ENCODE measurements at regions not wholly inside any gene's neighbourhood (a gene's known extent, or its start where the extent isn't known, plus 50 kb on each side); places are given as distances from the start of the nearest gene placed in this dataset.
A peak's percentile ranks its signal among the peaks of the same experiment; 100 is the strongest.

DNA sequence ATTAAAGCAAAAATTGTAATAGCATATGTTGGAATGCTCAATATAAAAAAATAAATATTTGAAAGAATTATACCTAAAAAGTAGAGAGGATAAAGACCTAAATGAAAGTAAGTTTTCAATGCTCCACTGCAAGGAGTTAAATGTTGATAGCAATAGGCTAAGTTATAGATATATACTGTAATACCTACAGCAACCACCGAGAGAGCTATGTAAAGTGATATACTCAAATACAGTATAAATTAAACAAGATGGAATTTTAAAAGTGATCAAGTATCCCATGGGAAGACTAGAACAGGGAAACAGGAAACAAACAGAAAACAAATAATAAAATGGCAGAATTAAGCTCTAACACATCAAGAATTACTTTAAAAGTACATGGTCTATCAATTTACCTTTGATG is 73.9 kb downstream of the CASP3 start:
- no peak for DNase-seq (ENCODE audit: low read depth)

DNA sequence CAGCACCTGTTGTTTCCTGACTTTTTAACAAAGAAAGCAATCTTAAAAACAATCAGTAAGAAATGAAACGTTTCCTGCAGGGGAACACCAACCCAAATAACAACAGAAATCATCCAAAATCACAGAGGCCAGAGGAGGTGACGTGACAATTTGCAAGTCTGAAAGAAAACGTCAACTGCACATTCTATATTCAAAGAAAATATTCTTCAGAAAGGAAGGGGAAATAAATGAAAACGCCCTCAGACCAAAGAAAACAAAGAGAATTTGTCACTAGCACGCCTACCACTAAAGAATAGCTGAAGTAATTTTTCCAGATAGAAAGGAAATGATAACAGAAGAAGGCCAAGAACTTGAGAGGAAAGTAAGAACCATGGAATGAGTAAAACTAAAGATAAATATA is 74.4 kb downstream of the CASP3 start:
- no peak for DNase-seq (ENCODE audit: low read depth)

DNA sequence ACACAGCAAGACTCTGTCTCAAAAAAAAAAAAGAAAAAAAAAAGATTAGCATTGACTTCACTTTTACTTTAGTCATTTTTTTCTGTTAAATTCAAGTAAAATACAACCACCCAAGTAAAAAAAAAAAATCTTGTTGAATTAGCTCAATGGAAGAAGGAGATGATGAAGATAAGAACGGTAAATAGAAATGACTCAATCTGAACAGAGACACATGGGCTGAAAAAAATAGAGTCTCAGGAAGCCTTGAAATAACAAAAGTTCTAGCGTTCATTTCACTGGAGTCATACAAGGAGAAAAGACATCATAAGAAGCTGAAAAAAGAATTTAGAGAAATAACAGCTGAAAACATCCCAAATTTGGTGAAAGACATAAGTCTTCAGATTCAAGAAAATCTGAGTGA is 75.5 kb downstream of the CASP3 start:
- no peak for DNase-seq (ENCODE audit: low read depth)

DNA sequence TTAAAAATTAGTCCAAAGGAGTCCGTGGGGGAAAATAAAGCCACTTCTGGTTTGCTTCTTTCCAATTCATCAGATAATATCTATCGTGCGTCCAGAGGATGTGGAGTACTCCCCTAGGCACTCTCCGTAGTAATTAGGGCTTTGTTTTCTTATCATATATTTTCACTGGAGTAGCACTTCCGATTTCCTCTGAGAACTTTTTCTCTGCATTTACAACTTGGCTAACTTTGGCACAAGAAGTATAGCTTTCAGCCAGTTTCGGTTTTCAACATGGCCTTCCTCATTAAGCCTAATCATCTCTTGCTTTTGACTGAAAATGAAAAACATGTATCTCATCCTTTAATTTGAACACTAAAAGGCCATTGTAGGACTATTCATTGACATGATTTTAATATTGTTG is 80.5 kb downstream of the CASP3 start:
- DNase-seq (ENCODE audit: low read depth), result no peak

DNA sequence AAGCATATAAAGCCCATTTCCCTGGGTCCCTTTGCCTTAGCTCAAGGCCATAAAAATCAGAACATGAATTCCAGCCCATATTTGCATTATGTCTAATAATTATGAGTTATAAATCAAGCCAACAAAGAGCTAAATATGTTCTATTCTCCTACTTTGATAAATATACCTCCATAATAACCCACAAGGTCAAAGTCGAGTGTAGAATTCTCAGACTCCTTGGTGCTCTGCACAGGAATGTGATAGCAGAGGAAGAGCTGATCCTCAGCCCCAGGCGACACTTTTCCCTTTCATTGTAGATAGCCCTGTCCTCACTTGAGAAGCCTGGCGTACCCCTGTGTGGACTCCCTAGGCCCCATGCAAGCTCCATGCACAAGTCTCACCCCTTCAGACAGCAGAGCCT is 85.6 kb downstream of the CASP3 start:
- DNase-seq (ENCODE audit: low read depth), result no peak

DNA sequence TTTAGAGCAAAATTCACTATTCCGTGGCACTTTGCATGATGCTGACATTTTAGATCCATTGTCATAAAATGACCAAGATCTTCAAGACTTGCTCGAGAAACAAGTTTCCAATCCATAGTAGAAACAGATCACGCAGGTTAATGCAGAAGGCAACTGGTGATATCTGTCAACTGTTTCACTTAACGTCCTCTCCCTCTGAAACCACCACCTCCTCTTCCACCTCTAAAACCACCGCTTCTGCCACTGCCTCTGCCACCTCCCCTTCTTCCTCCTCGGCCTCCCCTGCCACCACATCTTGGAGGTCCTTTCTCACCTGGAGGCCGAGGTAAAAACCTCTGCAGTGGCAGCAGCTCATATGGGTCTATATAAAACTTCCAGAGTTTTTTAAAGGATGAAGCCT is 84.6 kb upstream of the IRF2 start:
- no peak for DNase-seq (ENCODE audit: low read depth)

DNA sequence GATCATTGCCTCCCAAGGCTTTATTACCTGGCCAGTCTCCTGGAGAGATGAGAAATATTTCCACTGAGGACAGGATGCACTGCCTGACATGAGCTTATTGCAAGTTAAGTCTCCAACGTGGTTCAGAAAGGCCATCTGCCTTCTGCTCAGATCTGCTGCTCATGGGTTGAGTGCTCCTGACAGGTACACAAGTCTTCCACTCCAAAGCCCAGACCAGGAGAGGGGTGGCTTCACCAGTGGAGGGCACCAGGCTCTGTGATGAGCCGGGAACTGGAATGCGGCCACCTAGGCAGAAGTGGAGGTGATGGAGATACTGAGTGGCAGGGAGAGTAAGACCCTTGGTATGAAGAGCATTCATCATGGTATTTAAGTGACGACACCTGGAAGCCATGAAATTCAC is 79.5 kb upstream of the IRF2 start:
- no peak for DNase-seq (ENCODE audit: low read depth)

DNA sequence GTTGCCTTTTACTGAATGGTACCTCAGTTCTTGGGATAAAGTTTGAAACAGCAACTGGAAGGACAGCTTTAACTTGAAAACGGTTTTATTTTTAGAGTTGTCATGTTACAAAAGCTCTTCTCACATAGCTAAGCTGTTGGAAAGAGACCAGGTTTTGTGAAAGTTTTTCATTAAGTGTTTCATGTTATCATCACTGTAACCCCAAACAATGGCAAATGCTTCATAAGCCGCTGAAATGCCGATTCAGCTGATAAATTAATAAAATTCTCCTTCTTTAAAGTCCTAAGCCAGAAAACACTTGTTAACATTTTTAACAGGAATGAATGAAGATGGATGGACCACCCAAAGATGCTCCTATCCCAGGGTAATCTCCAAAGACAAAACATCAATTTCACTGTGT is 76.1 kb upstream of the IRF2 start:
- no peak for DNase-seq (ENCODE audit: low read depth)

DNA sequence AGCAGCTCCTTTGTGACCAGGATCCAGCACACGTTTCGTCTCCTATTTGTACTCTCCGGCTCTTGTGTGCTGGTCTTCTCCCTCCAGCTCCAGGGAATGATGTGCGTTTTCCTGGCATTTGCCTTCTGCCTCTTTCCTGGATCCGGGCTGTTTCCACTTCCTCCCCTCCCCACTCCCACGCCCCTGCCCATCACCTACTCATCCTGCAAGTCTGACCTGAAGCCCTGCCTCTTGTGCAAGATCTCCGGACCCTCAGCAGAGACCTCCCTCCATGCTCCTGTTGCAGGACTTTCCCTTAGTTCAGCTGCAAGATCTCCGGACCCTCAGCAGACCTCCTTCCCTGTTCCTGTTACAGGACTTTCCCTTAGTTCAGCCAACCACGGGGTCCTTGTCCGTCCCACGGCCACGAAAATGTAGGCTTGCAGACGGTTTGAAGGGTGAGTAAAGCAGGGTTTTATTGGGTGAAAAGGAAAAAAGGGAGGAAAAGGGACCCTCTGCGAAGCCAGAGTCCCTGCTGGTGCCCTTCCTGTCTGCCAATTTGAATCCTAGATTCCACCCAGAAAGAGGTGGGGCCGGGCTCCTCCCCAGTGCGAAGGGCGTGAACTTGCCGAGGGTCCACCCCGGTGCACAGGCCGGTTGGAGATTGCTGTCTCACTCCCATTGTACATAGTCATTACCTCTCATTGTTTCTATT is 74.4 kb upstream of the IRF2 start:
- DNase-seq (ENCODE audit: low read depth), result no peak

DNA sequence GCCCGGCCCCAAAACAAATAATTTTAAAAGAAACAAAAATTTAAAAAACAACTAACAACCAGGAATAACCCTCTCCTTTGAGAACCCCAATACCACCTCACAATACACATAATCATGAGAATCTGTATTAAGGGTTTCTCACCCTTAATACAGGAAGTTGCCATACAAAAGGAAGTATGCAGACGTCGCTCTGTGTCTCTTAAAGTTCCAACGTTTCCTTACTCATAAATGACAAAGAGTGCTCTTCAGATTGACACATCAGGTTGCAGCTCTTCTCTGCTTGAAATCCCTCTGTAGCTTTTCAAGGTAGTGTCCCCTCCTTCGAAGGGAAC is 73.9 kb upstream of the IRF2 start:
- no peak for DNase-seq (ENCODE audit: low read depth)

DNA sequence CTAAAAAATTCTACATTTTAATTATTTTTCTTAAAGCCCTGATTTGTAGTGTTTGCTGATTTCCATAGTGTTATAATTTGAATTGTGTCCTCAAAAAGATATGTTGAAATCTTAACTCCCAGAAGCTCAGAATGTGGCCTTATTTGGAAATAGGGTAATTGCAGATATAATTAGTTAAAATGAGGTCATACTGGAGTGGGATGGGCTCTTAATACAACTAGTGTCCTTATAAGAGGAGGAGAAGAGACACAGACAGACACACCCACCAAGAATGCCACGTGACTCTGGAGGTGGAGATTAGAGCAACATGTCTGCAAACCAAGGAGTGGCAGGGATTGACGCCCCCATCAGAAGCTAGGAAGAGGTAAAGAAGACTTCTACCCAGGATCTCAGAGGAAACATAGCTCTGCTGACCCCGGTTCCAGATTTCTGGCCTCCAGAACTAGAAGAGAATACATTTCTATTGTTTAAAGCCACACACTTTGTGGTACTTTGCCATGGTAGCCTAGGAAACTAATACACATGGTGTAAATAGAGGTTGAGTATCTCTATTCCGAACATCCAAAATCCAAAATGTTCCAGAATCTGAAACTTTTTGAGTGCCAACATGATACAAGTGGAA is 70.5 kb upstream of the IRF2 start:
- no peak for DNase-seq (ENCODE audit: low read depth)

DNA sequence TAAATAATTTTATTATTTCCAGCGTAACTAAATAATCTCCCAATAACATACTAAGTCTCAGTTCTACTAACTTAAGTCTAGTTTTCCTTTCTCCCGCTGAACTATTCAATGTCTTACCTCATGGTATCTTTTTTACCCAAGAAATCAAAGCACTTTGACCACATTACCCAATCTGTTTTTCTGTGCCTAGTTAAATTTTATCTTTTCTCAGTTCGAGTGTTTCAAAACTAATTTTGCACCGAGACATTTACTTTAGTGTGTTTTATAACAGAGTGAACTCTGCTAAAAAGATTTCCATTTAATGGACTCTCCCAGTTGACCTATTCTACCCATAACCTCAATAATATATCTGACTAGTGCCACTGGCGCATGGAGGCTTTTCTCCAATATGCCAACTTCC is 67.6 kb upstream of the IRF2 start:
- DNase-seq (ENCODE audit: low read depth), result no peak

DNA sequence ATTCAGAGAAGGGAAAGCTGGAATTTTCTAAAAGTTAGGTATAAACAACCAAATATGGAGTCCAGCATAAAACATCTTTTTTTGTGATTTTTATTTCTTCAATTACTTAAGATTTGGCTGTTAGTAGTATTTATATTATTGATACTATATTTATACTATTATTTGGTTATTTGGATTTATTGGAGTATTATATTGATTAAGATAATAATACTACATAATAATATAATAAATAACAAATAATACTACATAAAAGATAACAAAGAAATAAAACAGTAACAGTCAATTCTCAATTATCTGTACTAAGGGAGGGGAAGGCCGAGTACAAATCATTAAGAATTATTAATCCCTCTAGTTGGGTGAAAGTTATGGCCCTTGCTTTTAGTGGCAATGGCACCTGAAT is 66.0 kb upstream of the IRF2 start:
- no peak for DNase-seq (ENCODE audit: low read depth)

DNA sequence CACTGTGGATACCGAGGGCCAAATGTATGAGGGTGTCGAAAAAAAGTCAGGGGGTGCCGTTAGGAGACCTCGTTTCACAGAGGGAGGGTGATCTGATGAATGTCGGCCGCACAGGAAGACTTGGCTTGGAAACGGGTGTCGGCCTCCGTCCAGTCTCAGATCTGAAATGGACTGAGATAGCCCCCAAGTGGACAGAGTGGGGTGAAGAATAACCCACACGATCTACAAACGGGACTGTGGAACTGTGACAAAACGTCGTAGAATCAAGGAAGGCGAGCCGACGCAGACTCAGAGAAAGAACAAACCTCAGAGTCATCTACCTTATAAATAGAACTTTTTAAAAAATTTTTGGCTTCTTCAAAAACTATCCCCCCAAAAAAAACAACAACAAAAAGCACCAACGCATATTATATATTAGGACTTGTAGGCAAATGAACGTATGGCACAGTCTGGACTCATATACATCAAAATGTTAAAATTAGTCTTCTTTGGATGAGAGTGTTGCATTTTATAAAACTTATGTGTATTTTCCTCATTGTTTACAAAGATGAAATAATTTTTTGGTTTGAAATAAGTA is 63.8 kb upstream of the IRF2 start:
- peak; percentile 32 for DNase-seq (ENCODE audit: low read depth)

DNA sequence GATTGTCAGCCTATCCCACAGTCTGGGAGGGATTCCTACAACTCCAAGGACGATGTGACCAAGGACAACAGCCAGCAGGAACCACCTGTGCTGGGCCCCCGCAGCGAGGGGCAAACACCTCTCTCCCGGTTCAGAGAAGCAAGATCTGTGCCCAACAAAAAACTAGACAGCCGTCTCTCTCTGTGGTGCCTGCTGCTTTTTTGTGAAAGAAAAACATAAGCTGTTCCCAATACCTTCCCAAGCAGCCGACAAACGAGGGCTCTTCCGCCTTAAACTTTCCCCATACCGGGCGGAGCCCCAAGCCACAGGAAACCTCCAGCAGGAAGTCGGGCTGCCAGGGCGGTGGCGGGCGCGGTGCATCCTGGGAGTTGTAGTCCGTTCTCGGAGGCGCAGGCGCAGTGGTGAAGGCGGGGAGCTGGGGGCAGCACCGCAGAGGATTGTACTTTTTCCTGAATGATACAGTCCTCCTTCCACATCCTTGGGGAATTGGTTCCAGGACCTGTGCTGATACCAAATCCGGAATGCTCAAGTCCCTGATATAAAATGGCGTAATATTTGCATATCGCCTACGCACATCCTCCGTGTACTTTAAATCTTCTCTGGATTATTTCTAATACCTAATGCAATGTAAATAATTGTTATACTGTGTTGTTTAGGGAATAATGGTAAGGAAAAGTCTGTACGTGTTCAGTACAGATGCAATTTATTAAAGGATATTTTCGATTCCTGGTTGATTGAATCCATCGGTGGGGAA is 63.1 kb upstream of the IRF2 start:
- DNase-seq (ENCODE audit: low read depth), result peak; percentile 87

DNA sequence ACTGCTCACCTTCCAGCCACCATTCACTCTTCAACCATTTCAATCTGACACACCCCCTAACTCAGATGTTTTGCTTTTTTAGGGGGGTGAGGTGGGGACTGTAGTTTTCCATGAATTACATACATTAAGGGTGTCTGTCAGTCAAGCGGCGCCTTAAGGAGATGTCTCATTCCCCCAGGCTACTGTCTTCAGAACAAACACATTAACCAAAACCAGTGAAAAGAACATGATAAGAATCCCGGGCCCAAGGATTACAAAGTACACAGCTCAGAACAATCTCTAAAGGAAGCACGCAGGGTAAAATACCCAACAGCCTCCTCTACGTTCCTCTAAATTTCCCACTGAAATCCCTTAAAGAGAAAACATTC is 62.5 kb upstream of the IRF2 start:
- no peak for DNase-seq (ENCODE audit: low read depth)

DNA sequence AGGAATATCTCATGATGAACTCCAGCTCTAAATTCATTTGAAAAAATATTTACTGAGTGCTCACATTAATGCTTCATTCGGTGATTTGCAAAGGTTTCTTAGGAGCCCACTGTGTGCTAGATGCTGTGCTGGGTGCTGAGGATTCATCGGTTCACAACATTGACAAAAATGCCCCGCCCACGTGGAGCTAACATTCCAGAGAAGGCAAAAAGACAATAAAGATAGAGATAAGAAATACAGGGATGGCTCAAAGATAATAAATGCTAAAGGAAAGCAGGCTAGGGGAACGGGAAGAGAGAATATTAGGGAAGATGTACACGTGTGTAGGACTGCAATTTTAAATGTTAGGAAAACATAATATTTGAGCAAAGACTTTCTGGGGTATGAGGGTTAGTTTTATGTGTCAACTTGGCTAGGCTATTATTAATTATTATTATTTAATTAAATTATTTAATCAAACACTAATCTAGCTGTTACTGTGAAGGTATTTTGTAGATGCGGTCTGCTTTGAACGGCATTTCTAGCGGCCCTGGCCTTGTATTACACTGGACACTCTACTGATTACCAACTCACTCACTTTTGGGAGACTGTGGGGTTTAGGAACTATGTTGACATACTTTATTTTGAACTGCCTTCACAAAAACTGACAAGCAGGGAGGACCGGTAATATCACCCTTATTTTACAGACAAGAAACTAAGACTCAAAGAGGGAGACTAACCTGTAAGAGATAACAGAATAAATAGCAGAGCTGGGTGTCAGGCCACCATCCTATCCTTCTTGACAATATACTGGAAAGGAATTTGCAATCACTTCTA is 61.9 kb upstream of the IRF2 start:
- DNase-seq (ENCODE audit: low read depth), result no peak

DNA sequence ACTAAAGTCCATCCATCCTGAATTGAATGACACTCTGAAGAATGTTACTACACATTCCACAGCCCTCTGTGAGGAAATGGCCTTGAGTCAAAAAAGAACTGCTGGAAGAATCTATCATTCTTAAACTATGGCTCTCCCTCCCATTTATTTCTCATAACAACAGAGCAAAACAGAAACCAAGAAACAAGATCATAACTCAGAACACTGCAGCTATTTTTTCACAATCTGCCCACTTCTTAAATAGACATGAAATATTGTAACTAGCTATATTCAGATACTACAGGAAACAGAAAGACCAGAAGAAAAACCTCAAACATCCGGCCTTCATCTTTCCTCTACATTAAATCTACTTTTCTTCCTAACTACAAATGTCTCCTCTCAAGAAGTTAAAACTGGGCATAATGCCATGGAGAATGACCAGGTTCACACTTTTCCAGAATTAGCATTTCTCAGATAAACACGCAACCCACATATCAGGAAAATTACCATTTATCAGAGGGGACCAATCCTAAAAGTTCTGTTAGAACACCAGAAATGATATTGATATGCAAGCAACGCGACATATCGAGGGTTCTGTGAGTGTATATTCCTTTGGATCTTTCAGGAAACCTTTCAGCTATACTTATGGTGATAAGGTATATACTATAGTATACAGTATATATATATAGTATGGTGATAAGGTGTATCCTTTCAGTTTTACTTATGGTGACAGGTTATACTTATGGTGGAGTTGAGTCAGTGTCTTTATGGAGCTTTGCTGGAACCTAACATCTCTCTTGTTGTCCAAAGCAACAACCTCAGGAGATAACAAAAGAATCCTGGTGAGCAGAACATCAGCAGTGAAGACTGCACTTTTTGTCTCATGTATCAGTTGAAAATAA is 60.4 kb upstream of the IRF2 start:
- no peak for DNase-seq (ENCODE audit: low read depth)

DNA sequence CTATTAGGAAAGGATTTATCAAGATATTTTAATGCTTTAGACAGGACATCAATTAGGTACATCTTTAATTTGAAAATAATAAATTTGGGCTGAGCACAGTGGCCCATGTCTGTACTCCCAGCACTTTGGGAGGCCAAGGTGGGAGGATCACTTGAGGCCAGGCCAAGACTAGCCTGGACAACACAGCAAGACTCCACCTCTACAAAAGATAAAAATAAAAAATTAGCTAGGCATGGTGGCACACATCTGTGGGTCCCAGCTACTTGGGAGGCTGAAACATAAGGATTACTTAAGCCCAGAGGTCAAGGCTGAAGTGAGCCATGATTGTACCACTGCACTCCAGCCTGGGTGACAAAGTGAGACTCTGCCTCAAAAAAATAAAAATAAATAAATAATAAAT is 59.6 kb upstream of the IRF2 start:
- DNase-seq (ENCODE audit: low read depth), result no peak

DNA sequence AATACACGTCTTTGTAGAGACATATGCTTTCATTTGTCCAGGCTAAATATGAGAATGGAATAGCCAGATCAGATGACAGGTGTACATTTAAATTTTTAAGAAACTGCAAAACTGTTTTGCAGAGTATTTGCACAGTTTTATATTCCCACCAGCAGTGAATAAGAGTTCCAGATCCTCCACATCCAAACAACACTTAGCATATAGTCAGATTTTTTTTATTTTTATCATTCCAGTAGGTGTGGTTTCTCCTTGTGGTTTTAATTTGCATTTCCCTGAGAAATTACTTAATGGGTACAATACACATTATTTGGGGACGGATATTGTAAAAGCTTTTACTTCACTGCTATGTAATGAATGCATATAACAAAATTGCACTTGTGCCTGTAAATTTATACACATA is 56.7 kb upstream of the IRF2 start:
- DNase-seq (ENCODE audit: low read depth), result no peak

DNA sequence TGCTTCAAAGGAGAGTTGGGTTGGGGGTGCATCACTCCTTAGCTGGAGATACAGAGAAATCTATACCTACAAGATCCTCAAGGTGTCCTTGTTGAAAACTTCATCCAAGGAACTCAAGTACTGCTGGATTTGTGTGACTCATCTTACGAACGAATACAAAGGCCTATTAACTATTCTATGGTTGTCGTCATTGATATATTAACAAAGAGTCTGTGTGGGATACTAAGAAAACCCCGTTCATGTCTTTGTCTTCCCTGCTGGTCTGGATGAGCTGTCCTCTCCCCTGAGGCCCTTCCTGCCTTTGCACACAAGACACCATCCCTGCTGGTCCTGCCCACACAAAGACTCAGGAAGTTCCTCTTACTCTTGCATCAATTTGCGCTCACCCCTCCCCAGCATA is 54.9 kb upstream of the IRF2 start:
- DNase-seq (ENCODE audit: low read depth), result no peak

DNA sequence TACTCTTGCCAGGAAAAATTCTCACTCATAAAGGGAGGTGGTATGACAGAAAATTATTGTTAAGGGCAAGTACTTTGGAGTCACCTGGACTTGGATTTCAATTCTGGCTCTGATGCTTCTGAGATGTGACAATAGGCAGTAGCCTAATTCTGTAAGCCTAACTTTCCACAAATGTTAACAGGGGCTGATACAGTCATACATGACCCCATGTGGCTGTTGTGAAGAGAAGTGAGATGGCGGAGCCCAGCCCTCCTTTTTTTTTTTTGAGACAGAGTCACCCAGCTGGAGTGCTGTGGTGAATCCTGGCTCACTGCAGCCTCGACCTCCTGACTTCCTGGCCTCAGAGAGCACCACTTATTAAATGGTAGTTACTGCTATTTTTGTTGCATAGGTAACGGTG is 54.4 kb upstream of the IRF2 start:
- no peak for DNase-seq (ENCODE audit: low read depth)

Data from activated T-helper 9 cell treated with anti-CD3 and anti-CD28 coated beads, Interleukin-2, amount 50 U/mL, for 16 hours (primary cell).